HepG2 (cell line): ENCODE measurements at regions not wholly inside any gene's neighbourhood (a gene's known extent, or its start where the extent isn't known, plus 50 kb on each side); places are given as distances from the start of the nearest gene placed in this dataset.

Experiments
- ADNP ChIP-seq: sonication (generic); formaldehyde crosslinking; IDR thresholded peaks from 2 replicates; pipeline ENCODE4 v1.4.0; 2020; ENCODE audit warnings: missing genetic modification reagents
- AKAP8 ChIP-seq: sonication (generic); formaldehyde crosslinking; IDR thresholded peaks from 2 replicates; pipeline ENCODE4 v1.5.1; 2020; ENCODE audit warnings: mild to moderate bottlenecking, missing genetic modification reagents
- ETV6 ChIP-seq: sonication (generic); formaldehyde crosslinking; conservative IDR thresholded peaks from 2 replicates; pipeline ENCODE4 v1.4.0; 2020; ENCODE audit warnings: missing genetic modification reagents
- FOXA1 ChIP-seq, 2 experiments: fragments of 450-650 bp in 1 of 2; sonication (generic) in 1 of 2; formaldehyde crosslinking in 1 of 2; IDR thresholded peaks; 2 replicates each; pipeline versions ENCODE4 v1.4.0 to v1.6.1; 2016 to 2020; ENCODE audit warnings: missing genetic modification reagents in 1 of 2
- HNRNPH1 ChIP-seq: fragments of 200-400 bp; formaldehyde crosslinking; optimal IDR thresholded peaks from 2 replicates; pipeline ENCODE3; 2017; ENCODE audit warnings: mild to moderate bottlenecking, low read depth, low read length
- RAD21 ChIP-seq: fragments of 450-650 bp; formaldehyde crosslinking; IDR thresholded peaks from 2 replicates; pipeline ENCODE4 v1.5.0; 2020; ENCODE audit warnings: mild to moderate bottlenecking
- SNRNP70 ChIP-seq: fragments of 200-400 bp; formaldehyde crosslinking; IDR thresholded peaks from 2 replicates; pipeline ENCODE4 v1.6.1; 2017; ENCODE audit warnings: mild to moderate bottlenecking, low read depth, low read length, moderate library complexity
- TEF ChIP-seq: sonication (generic); formaldehyde crosslinking; IDR thresholded peaks from 2 replicates; pipeline ENCODE4 v1.5.0; 2020; ENCODE audit warnings: missing genetic modification reagents
- ZNF564 ChIP-seq: sonication (generic); formaldehyde crosslinking; IDR thresholded peaks from 2 replicates; pipeline ENCODE4 v1.8.1; 2023; ENCODE audit warnings: mild to moderate bottlenecking, missing genetic modification reagents
- ZNF569 ChIP-seq: sonication (generic); formaldehyde crosslinking; IDR thresholded peaks from 2 replicates; pipeline ENCODE4 v1.5.0; 2020; ENCODE audit warnings: mild to moderate bottlenecking, missing genetic modification reagents, moderate library complexity, borderline replicate concordance
- ZNF691 ChIP-seq: sonication (generic); formaldehyde crosslinking; IDR thresholded peaks from 2 replicates; pipeline ENCODE4 v1.4.0; 2020; ENCODE audit warnings: missing genetic modification reagents, low read depth, mild to moderate bottlenecking, borderline replicate concordance
- ZNF772 ChIP-seq: sonication (generic); formaldehyde crosslinking; IDR thresholded peaks from 2 replicates; pipeline ENCODE4 v1.5.0; 2020; ENCODE audit warnings: mild to moderate bottlenecking, missing genetic modification reagents

- TF ChIP-seq ZNF564 (CRISPR knock-in tag) = no peak
- no peak for TF ChIP-seq TEF
- TF ChIP-seq ZNF691 (CRISPR knock-in tag) = no peak
- TF ChIP-seq SNRNP70 = no peak
- TF ChIP-seq ZNF569 (CRISPR knock-in tag) = no peak
- no peak for TF ChIP-seq HNRNPH1
- no peak for TF ChIP-seq FOXA1 (IDR thresholded peaks at IDR 0.05)
- TF ChIP-seq FOXA1 (CRISPR knock-in tag; IDR thresholded peaks at IDR 0.05) = 0 out of 2 replicates have a peak, but pooled peaks have one; percentile 15
- TF ChIP-seq RAD21 (CRISPR knock-in tag) = 0 out of 2 replicates have a peak, but pooled peaks have one; percentile 28
- no peak for TF ChIP-seq ZNF772 (CRISPR knock-in tag)
- TF ChIP-seq AKAP8 (CRISPR knock-in tag) = no peak
- no peak for TF ChIP-seq ADNP (CRISPR knock-in tag)
- no peak for TF ChIP-seq ETV6 (CRISPR knock-in tag)
These were observed 277.9 kb downstream of the ZNF536 start (continued) for GRCh38 chr19:30649934-30650614.
